ENCODE measurements at regions not wholly inside any gene's neighbourhood (a gene's known extent, or its start where the extent isn't known, plus 50 kb on each side); places are given as distances from the start of the nearest gene placed in this dataset.

DNA sequence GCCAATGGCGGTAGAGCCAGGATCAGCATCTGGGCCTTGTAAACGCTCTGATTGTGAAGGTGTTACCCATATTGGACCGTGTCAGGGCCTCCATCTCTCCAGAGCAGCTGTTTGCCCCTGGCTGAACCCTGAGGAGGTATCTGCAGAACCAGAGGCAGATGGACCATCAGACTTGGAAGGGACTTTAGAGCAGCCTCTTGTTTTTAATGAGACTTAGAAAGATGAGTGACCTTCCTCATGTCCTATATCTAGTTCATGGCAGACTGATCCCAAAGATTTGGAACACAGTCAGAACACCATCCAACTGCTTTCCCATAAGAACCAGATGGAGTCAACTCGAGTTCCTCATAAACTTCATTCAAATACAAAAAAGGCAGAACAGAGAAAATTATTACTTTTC, 135.1 kb upstream of the MSX1 start:
- TF ChIP-seq, protein P1, sequence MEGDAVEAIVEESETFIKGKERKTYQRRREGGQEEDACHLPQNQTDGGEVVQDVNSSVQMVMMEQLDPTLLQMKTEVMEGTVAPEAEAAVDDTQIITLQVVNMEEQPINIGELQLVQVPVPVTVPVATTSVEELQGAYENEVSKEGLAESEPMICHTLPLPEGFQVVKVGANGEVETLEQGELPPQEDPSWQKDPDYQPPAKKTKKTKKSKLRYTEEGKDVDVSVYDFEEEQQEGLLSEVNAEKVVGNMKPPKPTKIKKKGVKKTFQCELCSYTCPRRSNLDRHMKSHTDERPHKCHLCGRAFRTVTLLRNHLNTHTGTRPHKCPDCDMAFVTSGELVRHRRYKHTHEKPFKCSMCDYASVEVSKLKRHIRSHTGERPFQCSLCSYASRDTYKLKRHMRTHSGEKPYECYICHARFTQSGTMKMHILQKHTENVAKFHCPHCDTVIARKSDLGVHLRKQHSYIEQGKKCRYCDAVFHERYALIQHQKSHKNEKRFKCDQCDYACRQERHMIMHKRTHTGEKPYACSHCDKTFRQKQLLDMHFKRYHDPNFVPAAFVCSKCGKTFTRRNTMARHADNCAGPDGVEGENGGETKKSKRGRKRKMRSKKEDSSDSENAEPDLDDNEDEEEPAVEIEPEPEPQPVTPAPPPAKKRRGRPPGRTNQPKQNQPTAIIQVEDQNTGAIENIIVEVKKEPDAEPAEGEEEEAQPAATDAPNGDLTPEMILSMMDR (IDR thresholded peaks at IDR 0.05): no peak
- TF ChIP-seq POLR2A (IDR thresholded peaks at IDR 0.05): no peak

Measured in body of pancreas (tissue), 4 donors.